ENCODE measurements at regions not wholly inside any gene's neighbourhood (a gene's known extent, or its start where the extent isn't known, plus 50 kb on each side); places are given as distances from the start of the nearest gene placed in this dataset.
A peak's percentile ranks its signal among the peaks of the same experiment; 100 is the strongest.
"Not testable (repeated sequence)": the region's sequence is repeated elsewhere in the genome, so short reads cannot be mapped to it uniquely, and the experiment has no call there.

GRCh38 chr18:11343096-11343495 lies 193.7 kb upstream of the PIEZO2 start:
- no peak for DNase-seq
- H2AFZ ChIP-seq, result no peak overlapping the region
- 84 to 89% methylated on average over 4 of the region's 4 CpGs for WGBS, 2 experiments (ENCODE audit: low coverage in 1 of 2, low lambda C conversion rate in 2 of 2, missing lambda C conversion rate in 2 of 2)
- H3K4me3 ChIP-seq, result no peak overlapping the region
- no peaks in the 10 kb centered on the region for H3K79me2 ChIP-seq (ENCODE audit: insufficient read depth)
- no peak overlapping the region for H3K9ac ChIP-seq
- no peaks in the 10 kb centered on the region for H3K27me3 ChIP-seq (replicated peaks; ENCODE audit: insufficient read depth)
- no peaks in the 10 kb centered on the region for H3F3A ChIP-seq (ENCODE audit: insufficient read depth)
- no peaks in the 10 kb centered on the region for H3K4me1 ChIP-seq (ENCODE audit: insufficient read depth)
- no peak overlapping the region for H3K27ac ChIP-seq
- no peaks in the 10 kb centered on the region for H3K9me2 ChIP-seq (ENCODE audit: insufficient read depth)
- H3K9me3 ChIP-seq (ENCODE audit: low read depth), result no peaks in the 10 kb centered on the region
- H3K36me3 ChIP-seq (ENCODE audit: low read depth), result no peaks in the 10 kb centered on the region
- in situ Hi-C loops (cut with MboI), result no loop called here
- no peak overlapping the region for H3K4me2 ChIP-seq (ENCODE audit: unreplicated experiment)
- H4K20me1 ChIP-seq (ENCODE audit: insufficient read depth), result no peaks in the 10 kb centered on the region
- TF ChIP-seq EZH2 (IDR thresholded peaks at IDR 0.05; ENCODE audit: insufficient read depth, poor library complexity, severe bottlenecking), result no peak
- TF ChIP-seq EZH2phosphoT487 (IDR thresholded peaks at IDR 0.05; ENCODE audit: insufficient read depth, low read depth), result no peak

DNA sequence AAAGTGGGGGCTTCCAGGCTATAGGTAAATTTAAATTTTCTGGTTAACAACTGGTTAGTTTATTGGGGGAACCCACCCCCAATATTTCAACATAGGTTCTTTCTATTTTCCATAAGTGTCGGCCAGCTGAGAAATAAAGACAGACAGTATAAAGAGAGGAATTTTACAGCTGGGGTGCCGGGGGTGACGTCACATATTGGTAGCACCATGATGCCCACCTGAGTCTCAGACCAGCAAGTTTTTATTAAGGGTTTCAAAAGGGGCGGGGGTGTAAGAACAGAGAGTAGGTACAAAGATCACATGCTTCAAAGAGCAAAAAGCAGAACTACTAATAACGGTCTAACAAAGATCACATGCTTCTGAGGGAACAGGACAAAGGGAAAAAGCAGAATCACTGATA lies 192.7 kb upstream of the PIEZO2 start:
- in situ Hi-C loops (cut with MboI); H3K9me3 ChIP-seq (ENCODE audit: low read depth); H3K27me3 ChIP-seq (replicated peaks; ENCODE audit: insufficient read depth); H2AFZ ChIP-seq; H4K20me1 ChIP-seq (ENCODE audit: insufficient read depth); H3K4me1 ChIP-seq (ENCODE audit: insufficient read depth); H3K4me3 ChIP-seq; H3K9ac ChIP-seq; H3K9me2 ChIP-seq (ENCODE audit: insufficient read depth); H3K4me2 ChIP-seq (ENCODE audit: unreplicated experiment); H3K79me2 ChIP-seq (ENCODE audit: insufficient read depth); H3K36me3 ChIP-seq (ENCODE audit: low read depth); H3K27ac ChIP-seq; H3F3A ChIP-seq (ENCODE audit: insufficient read depth); DNase-seq: not testable (repeated sequence)
- 75 to 76% methylated on average over 5 of the region's 5 CpGs for WGBS, 2 experiments (ENCODE audit: low coverage in 1 of 2, low lambda C conversion rate in 2 of 2, missing lambda C conversion rate in 2 of 2)

DNA sequence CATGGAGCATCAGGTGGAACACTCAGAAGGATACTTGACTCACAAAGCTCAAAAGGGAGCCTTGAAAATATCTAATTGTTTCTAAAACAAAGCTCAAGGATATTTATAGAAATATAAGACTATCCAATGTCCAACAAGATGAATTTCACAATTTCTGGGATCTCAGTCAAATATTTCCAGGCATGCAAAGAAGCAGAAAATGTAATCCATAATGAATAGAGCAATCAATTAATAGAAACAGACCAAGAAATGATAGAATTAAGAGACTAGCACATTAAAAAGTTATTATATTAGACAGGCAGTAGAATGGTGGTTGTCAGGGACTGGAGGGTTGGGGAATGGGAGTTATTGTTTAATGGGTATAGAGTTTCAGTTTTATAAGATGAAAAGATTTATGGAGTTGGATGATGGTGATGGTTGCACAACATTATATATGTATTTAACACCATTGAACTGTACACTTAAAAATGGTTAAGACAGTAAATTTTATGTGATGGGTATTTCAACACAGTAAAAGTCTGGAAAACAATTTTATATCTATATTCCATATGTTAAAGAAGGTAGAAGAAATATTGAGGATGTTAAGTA lies 189.9 kb upstream of the PIEZO2 start:
- Histone ChIP-seq H3K9me2 (ENCODE audit: insufficient read depth) (no peaks in the 10 kb centered on the region), H3F3A (ENCODE audit: insufficient read depth) (no peaks in the 10 kb centered on the region), H3K4me2 (ENCODE audit: unreplicated experiment) (no peak overlapping the region), H4K20me1 (ENCODE audit: insufficient read depth) (no peaks in the 10 kb centered on the region), H3K27ac (no peak overlapping the region), H3K4me1 (ENCODE audit: insufficient read depth) (no peaks in the 10 kb centered on the region), H3K9me3 (ENCODE audit: low read depth) (no peaks in the 10 kb centered on the region), H3K4me3 (no peak overlapping the region), H2AFZ (no peak overlapping the region), H3K9ac (no peak overlapping the region), H3K27me3 (replicated peaks; ENCODE audit: insufficient read depth) (no peaks in the 10 kb centered on the region), H3K36me3 (ENCODE audit: low read depth) (no peaks in the 10 kb centered on the region), H3K79me2 (ENCODE audit: insufficient read depth) (no peaks in the 10 kb centered on the region)
- in situ Hi-C loops (cut with MboI), result no loop called here
- DNase-seq, result peak; percentile 9
- TF ChIP-seq EZH2 (IDR thresholded peaks at IDR 0.05; ENCODE audit: insufficient read depth, poor library complexity, severe bottlenecking), result no peak
- TF ChIP-seq EZH2phosphoT487 (IDR thresholded peaks at IDR 0.05; ENCODE audit: insufficient read depth, low read depth), result no peak

- Histone ChIP-seq H3K9me3 (ENCODE audit: low read depth) (no peaks in the 10 kb centered on the region), H3F3A (ENCODE audit: insufficient read depth) (no peaks in the 10 kb centered on the region), H3K36me3 (ENCODE audit: low read depth) (no peaks in the 10 kb centered on the region), H2AFZ (no peak overlapping the region), H4K20me1 (ENCODE audit: insufficient read depth) (no peaks in the 10 kb centered on the region), H3K4me1 (ENCODE audit: insufficient read depth) (no peaks in the 10 kb centered on the region), H3K79me2 (ENCODE audit: insufficient read depth) (no peaks in the 10 kb centered on the region), H3K9ac (no peak overlapping the region), H3K27me3 (replicated peaks; ENCODE audit: insufficient read depth) (no peaks in the 10 kb centered on the region), H3K4me2 (ENCODE audit: unreplicated experiment) (no peak overlapping the region), H3K4me3 (no peak overlapping the region), H3K9me2 (ENCODE audit: insufficient read depth) (no peaks in the 10 kb centered on the region), H3K27ac (no peak overlapping the region)
- TF ChIP-seq EZH2 (IDR thresholded peaks at IDR 0.05; ENCODE audit: insufficient read depth, poor library complexity, severe bottlenecking) (no peak), EZH2phosphoT487 (IDR thresholded peaks at IDR 0.05; ENCODE audit: insufficient read depth, low read depth) (no peak)
- in situ Hi-C loops (cut with MboI), result no loop called here
- WGBS, 2 experiments (ENCODE audit: low coverage in 1 of 2, low lambda C conversion rate in 2 of 2, missing lambda C conversion rate in 2 of 2), result 81 to 83% methylated on average over 3 of the region's 3 CpGs
- DNase-seq, result peak; percentile 24
These were observed 186.9 kb upstream of the PIEZO2 start for GRCh38 chr18:11336241-11336640.

- Histone ChIP-seq H3K9me2 (ENCODE audit: insufficient read depth) (no peaks in the 10 kb centered on the region), H3F3A (ENCODE audit: insufficient read depth) (peaks cover 47% of the 10 kb centered on the region), H3K27ac (no peak overlapping the region), H2AFZ (no peak overlapping the region), H3K4me1 (ENCODE audit: insufficient read depth) (peaks cover 40% of the 10 kb centered on the region), H4K20me1 (ENCODE audit: insufficient read depth) (no peaks in the 10 kb centered on the region), H3K4me2 (ENCODE audit: unreplicated experiment) (no peak overlapping the region), H3K9me3 (ENCODE audit: low read depth) (no peaks in the 10 kb centered on the region), H3K9ac (no peak overlapping the region), H3K4me3 (no peak overlapping the region), H3K79me2 (ENCODE audit: insufficient read depth) (no peaks in the 10 kb centered on the region), H3K36me3 (ENCODE audit: low read depth) (no peaks in the 10 kb centered on the region), H3K27me3 (replicated peaks; ENCODE audit: insufficient read depth) (no peaks in the 10 kb centered on the region)
- 73 to 76% methylated on average over 4 of the region's 4 CpGs for whole genome bisulfite sequencing, 2 experiments (ENCODE audit: low coverage in 1 of 2, low lambda C conversion rate in 2 of 2, missing lambda C conversion rate in 2 of 2)
- TF ChIP-seq EZH2 (IDR thresholded peaks at IDR 0.05; ENCODE audit: insufficient read depth, poor library complexity, severe bottlenecking) (no peak), EZH2phosphoT487 (IDR thresholded peaks at IDR 0.05; ENCODE audit: insufficient read depth, low read depth) (no peak)
- in situ Hi-C loops (cut with MboI), result no loop called here
- DNase-seq, result peak; percentile 33
These were observed 178.1 kb upstream of the PIEZO2 start for GRCh38 chr18:11327391-11328009.

Measured in GM23248 (cell line).